ENCODE measurements at regions not wholly inside any gene's neighbourhood (a gene's known extent, or its start where the extent isn't known, plus 50 kb on each side); places are given as distances from the start of the nearest gene placed in this dataset.

DNA sequence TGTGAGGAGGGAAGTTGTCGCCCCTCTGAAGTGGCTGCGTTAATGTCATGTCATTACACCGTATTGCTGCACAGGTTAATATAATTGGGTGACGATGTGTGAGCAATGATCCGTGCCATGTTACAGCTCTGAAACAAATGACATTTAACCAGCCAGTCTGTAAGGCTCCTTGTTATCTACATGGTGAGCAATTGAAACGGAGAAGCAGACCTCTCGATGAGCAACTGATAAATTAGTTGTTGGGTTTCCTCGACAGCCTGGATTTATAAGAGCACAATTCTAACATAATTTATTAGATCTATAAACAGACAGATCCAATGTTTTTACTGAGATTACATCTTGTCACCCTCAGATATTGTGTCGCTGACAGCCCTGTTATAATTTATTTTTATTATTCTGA, 49.9 kb upstream of the MAFB start:
- no peak for DNase-seq

GRCh38 chr20:40739841-40740240, 50.8 kb upstream of the MAFB start:
- DNase-seq, result no peak

DNA sequence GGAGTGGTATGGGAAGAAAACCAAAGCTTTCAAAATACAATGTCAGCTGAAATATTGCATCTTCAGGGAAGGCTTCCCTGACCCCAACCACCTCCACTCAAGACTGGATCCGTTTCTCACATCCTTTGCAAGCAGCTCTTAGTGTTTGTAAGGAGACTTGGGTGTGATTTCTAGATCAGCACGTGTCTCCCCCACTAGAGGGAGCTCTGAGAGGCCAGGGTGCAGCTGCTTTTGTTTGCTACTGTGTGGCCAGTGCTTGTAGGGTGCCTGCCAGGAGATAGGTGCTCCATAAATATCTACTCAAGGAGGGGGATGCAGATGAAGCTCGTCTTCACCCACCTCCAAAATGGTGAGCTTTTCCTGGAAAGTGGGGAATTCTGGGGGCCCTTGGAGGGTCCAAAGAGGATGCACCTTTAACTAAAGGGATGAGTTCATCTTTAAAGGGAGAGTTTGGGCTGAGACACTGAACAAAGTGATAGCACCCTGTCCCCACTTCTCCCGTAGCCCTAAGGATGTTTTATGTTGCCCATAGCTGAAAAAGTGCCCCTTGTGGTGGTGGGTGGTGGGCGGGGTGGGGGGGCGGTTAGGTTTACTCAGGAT, 52.6 kb upstream of the MAFB start:
- peak; percentile 26 for DNase-seq

- no peak for DNase-seq
Observed at GRCh38 chr20:40743141-40743775, 54.2 kb upstream of the MAFB start.

- no peak for DNase-seq
Observed at GRCh38 chr20:40744072-40744817, 55.2 kb upstream of the MAFB start.

- DNase-seq, result no peak
Observed at GRCh38 chr20:40744818-40745175, 55.8 kb upstream of the MAFB start.

DNA sequence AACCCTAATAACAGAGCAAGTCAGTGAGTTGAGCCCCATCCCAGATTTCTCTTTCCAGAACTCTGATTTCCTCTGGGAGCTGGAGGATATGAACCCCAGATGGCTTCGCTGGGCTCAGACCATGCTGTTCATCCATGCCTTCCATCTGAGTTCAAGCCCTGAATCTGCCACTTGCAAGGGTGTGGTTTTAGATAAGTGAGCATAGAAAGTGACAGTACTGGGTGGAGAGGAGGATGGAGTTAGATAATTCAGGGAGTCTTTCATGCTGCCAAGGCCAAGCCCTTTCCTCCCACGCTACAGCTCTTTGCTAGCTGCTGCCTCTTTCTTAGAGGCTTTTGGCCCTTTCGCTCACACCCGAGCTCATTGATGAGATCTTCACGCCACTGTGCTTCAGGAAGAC, 57.2 kb upstream of the MAFB start:
- no peak for DNase-seq

- no peak for DNase-seq
Observed at GRCh38 chr20:40748182-40748581, 59.1 kb upstream of the MAFB start.

DNA sequence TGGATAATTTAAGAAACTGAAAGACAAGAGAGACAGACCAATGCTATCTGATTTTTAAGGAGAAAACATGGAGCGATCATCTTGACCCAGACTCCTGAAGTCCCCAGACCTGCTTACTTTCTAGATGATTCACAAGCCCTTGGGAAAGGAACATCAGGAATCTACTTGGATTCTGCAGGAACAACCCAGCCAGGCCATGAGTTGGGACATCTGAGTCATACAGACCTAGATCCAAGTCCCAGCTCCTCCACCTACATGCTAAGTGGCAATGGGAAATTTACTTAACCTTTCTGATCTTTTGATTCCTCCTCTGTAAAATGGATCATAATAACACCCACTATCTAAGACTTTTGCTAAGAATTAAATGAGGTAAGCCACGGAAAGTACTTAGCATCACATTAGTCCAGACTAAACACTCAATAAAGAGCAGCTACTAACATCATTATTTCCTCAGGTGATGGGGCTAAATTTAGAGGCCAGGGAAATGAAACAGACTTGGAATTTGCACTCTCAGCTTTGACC, 61.0 kb upstream of the MAFB start:
- no peak for DNase-seq

- DNase-seq, result no peak
Observed at GRCh38 chr20:40750541-40751035, 61.6 kb upstream of the MAFB start.

GRCh38 chr20:40753472-40753871, 64.4 kb upstream of the MAFB start:
- no peak for DNase-seq

- DNase-seq, result no peak
Observed at GRCh38 chr20:40754339-40754943, 65.4 kb upstream of the MAFB start.

- DNase-seq, result no peak
Observed at GRCh38 chr20:40757087-40757486, 68.1 kb upstream of the MAFB start.

DNA sequence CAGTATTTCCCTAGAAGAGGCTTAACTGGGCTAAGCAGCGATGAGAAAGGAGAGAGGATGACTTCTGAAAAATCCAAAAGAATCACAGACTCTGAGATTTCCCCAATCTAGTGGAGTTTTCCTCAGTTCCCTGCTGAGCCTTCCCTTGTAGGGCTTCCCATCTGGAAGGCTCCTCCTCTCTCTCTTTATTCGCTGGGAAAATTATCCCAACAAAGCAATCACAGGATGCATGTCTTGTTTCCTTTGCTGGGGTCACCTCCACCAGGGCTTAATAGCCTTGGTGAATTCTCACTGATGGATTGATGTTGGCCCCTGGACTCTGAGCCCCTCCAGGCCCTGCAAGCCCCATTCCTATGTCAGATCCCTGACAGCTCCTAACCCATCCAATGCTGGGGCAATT, 69.8 kb upstream of the MAFB start:
- DNase-seq, result no peak

- DNase-seq, result no peak
Observed at GRCh38 chr20:40760399-40760798, 71.4 kb upstream of the MAFB start.

- no peak for DNase-seq
Observed at GRCh38 chr20:40763646-40764295, 74.7 kb upstream of the MAFB start.

DNA sequence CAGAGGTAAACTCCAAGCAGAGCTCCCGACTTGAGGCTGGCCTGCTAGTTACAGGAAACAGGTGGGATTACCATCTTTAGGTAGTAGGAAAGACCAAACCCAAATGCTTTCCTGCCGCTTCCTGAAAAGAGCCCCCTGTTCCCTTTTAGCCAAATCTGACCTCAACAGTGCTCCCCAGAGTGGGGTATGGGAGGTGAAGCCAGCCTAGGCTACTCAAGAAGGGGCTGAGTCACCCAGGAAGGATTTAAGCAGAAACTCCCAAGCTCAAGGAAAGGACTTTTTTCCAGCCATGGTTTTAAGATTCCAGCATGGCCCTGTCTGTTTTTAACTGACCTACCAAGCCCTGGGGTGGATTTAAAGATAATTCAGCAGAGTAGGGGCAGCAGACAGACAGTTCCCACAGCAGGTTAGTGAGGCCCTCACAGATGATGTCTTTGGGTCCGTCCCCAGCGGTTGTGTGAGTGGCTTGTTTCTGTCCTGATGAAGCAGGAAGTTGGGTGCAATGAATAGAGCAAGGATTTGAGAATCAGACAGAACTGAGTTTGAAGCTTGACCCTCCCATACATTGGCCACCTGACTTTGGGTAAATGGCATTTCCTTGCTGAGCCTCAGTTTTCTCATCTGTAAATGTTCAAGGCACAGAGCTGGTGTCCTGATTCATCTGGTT, 76.9 kb upstream of the MAFB start:
- no peak for DNase-seq

GRCh38 chr20:40766790-40767614, 78.0 kb upstream of the MAFB start:
- DNase-seq, result no peak

DNA sequence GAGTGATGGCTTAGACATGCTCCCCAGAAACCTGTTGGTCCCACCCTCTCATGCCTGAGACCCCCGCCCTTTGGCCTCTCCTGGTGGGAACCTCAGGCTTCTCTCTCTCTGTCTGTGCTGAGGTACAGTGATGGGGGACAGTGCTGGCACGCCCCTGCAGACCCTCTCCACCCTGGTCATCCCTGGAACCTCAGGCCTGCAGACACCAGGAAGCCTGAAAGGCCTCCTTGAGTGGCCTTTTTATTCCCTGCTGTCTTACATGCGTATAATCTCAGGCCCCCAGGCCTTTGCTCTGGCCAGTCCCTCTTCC, 78.5 kb upstream of the MAFB start:
- DNase-seq, result no peak

DNA sequence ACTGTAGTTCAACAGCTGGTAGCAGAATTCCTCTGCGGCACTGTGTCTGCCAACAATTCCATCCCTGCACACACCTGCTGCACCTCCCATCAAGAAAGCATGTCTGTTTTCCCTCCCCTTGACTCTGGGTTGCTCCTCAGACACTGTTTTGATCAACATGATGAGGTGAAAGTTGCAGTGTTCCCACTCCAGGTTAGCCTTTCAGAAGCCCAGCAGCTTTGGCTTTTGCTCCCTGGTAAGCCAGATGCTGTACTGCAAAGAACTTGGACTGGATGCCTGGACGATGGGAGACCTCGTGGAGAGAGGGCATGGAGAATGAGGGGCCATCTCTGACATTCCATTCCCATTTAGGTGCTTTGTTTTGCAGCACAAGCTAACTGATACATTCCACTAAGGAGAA, 79.1 kb upstream of the MAFB start:
- DNase-seq, result no peak

DNA sequence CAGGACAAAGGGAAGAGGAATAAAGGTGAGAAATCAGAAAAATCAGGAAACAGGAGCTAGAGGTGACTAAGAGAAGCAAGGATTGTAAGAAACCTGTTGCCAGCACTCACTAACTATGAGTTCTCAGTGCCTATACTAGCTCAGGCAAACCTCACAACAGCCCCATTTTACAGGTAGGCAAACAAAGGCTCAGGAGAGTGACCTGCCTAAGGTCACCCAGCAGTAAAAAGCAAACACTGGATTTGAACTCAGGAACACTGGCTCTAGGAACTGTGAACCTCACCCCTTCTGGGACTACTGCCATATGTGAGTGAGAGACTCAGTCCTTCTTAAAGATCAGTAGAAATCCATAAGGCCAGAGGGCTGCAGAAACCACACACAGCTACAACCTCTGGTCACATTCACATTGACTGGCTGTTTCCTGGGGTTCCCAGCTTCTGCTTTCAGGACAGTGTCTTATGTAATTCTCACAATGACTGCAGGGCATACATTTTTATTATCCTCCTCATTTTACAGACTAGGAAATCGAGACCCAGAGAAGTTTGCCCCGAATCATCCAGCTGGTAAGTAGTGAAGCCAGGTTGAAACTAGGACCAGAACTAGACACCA, 80.7 kb upstream of the MAFB start:
- DNase-seq, result peak; percentile 33

All from CD4-positive, alpha-beta T cell treated with Interleukin-15 for 1 hour (primary cell).